H1 (cell line): ENCODE measurements at regions not wholly inside any gene's neighbourhood (a gene's known extent, or its start where the extent isn't known, plus 50 kb on each side); places are given as distances from the start of the nearest gene placed in this dataset.
A peak's percentile ranks its signal among the peaks of the same experiment; 100 is the strongest.

Source experiments
- CTCF ChIA-PET: fragments of 300-600 bp; sonication (Branson Sonifier 250); formaldehyde crosslinking; loops from one replicate; lab custom pipeline; 2021; ENCODE audit not compliant: partially characterized antibody; lab: Charles Lee
- POLR2A ChIA-PET: fragments of 300-600 bp; sonication (Branson Sonifier 250); formaldehyde crosslinking; loops from one replicate; lab custom pipeline; 2021; ENCODE audit warnings: inconsistent platforms; ENCODE audit not compliant: partially characterized antibody; lab: Charles Lee
- DNase-seq, 2 experiments: peaks; one replicate each; pipeline versions ENCODE4 v3.0.0 to v3.0.0-alpha.2; 2010 to 2022; ENCODE audit warnings: low spot score in 2 of 2, low read depth in 1 of 2, mixed read lengths in 1 of 2
- FAIRE-seq: peaks from 2 replicates; lab custom pipeline; 2011; peaks lifted over from hg19 to GRCh38; lab: Jason Lieb, UNC
- H2AFZ ChIP-seq: 2 replicates; pipeline ENCODE4 v1.8.1; 2012; ENCODE audit warnings: low read length, inconsistent platforms
- H2AK5ac ChIP-seq: 2 replicates; pipeline ENCODE4 v1.6.1; 2013; ENCODE audit warnings: low read depth, low read length
- H2BK120ac ChIP-seq: replicated peaks from 2 replicates; pipeline ENCODE3; 2013; ENCODE audit warnings: low read depth, low read length, inconsistent platforms
- H2BK12ac ChIP-seq: 2 replicates; pipeline ENCODE4 v1.6.1; 2013; ENCODE audit warnings: low read depth, low read length
- H2BK15ac ChIP-seq: 2 replicates; pipeline ENCODE4 v1.6.1; 2013; ENCODE audit warnings: low read length
- H2BK20ac ChIP-seq: 2 replicates; pipeline ENCODE4 v1.6.1; 2013; ENCODE audit warnings: low read length
- H2BK5ac ChIP-seq: 2 replicates; pipeline ENCODE4 v1.6.1; 2013; ENCODE audit warnings: low read depth, low read length
- H3K14ac ChIP-seq: 2 replicates; pipeline ENCODE4 v1.6.1; 2013; ENCODE audit warnings: inconsistent platforms; ENCODE audit not compliant: insufficient read length
- H3K18ac ChIP-seq: 2 replicates; pipeline ENCODE4 v1.6.1; 2013; ENCODE audit warnings: low read length; ENCODE audit errors: extremely low read depth
- H3K23ac ChIP-seq: 2 replicates; pipeline ENCODE4 v1.6.1; 2013; ENCODE audit warnings: inconsistent platforms; ENCODE audit not compliant: insufficient read length
- H3K23me2 ChIP-seq: 2 replicates; pipeline ENCODE4 v1.6.1; 2013; ENCODE audit warnings: low read depth, low read length
- H3K27ac ChIP-seq: 2 replicates; pipeline ENCODE4 v1.6.1; 2011; ENCODE audit warnings: low read depth, low read length, inconsistent platforms
- H3K27me3 ChIP-seq, 4 experiments: replicated peaks in 1 of 4; 1 replicate in 1 of 4; 2 replicates in 3 of 4; pipeline versions ENCODE4 v1.6.1 to v1.8.1; 2011 to 2013; ENCODE audit warnings: low read length in 3 of 4, mild to moderate bottlenecking in 3 of 4, inconsistent platforms in 2 of 4, mixed read lengths in 2 of 4, moderate library complexity in 1 of 4; ENCODE audit not compliant: control insufficient read depth in 3 of 4, insufficient read depth in 3 of 4; ENCODE audit errors: extremely low read depth in 1 of 4
- H3K36me3 ChIP-seq, 4 experiments: 2 replicates each; pipeline versions ENCODE4 v1.6.1 to v1.8.1; 2011 to 2013; ENCODE audit warnings: mild to moderate bottlenecking in 4 of 4, low read length in 3 of 4, moderate library complexity in 2 of 4, control low read depth in 1 of 4, inconsistent platforms in 1 of 4; ENCODE audit not compliant: insufficient read depth in 4 of 4, control insufficient read depth in 2 of 4
- H3K4ac ChIP-seq: replicated peaks from 2 replicates; pipeline ENCODE3; 2013; ENCODE audit warnings: low read length, low read depth, mixed read lengths, inconsistent platforms; ENCODE audit not compliant: insufficient read length
- H3K4me1 ChIP-seq, 4 experiments: replicated peaks in 1 of 4; 1 replicate in 1 of 4; 2 replicates in 3 of 4; pipeline versions ENCODE4 v1.6.1 to v1.8.1; 2011 to 2013; ENCODE audit warnings: low read length in 3 of 4, inconsistent platforms in 2 of 4, mixed read lengths in 1 of 4; ENCODE audit not compliant: insufficient read depth in 4 of 4, control insufficient read depth in 3 of 4
- H3K4me2 ChIP-seq, 2 experiments: 2 replicates each; pipeline versions ENCODE4 v1.6.1 to v1.8.1; 2011 to 2013; ENCODE audit warnings: low read depth in 2 of 2, low read length in 2 of 2, control low read depth in 1 of 2, inconsistent platforms in 1 of 2, mild to moderate bottlenecking in 1 of 2; ENCODE audit not compliant: insufficient read depth in 1 of 2
- H3K4me3 ChIP-seq, 4 experiments: fragments of 200-600, 300-600 bp in 1 of 4; sonication (generic), shearing (Covaris generic), sonication (Bioruptor Twin) in 1 of 4; 2 replicates each; pipeline versions ENCODE4 v1.5.1 to v1.8.1; 2011 to 2016; ENCODE audit warnings: low read length in 4 of 4, low read depth in 3 of 4, control low read depth in 2 of 4, inconsistent platforms in 2 of 4, mild to moderate bottlenecking in 2 of 4, mixed read lengths in 1 of 4, moderate library complexity in 1 of 4; ENCODE audit not compliant: insufficient read depth in 2 of 4; ENCODE audit errors: extremely low read depth in 1 of 4
- H3K56ac ChIP-seq: replicated peaks from 2 replicates; pipeline ENCODE3; 2013; ENCODE audit warnings: low read depth, mild to moderate bottlenecking, mixed read lengths, low read length, inconsistent platforms; ENCODE audit not compliant: insufficient read length
- H3K79me1 ChIP-seq: 2 replicates; pipeline ENCODE4 v1.6.1; 2013; ENCODE audit warnings: low read depth, low read length, control low read depth
- H3K79me2 ChIP-seq, 2 experiments: 2 replicates each; pipeline versions ENCODE4 v1.6.1 to v1.8.1; 2012 to 2013; ENCODE audit warnings: low read length in 2 of 2, mild to moderate bottlenecking in 2 of 2, inconsistent platforms in 1 of 2; ENCODE audit not compliant: insufficient read depth in 2 of 2, control insufficient read depth in 1 of 2
- H3K9ac ChIP-seq, 4 experiments: replicated peaks in 1 of 4; 1 replicate in 1 of 4; 2 replicates in 3 of 4; pipeline versions ENCODE4 v1.6.1 to v1.8.1; 2011 to 2013; ENCODE audit warnings: low read depth in 3 of 4, low read length in 3 of 4, control low read depth in 2 of 4, mild to moderate bottlenecking in 2 of 4, moderate library complexity in 2 of 4, inconsistent platforms in 1 of 4; ENCODE audit errors: extremely low read depth in 1 of 4
- H3K9me3 ChIP-seq, 2 experiments: 2 replicates each; pipeline versions ENCODE4 v1.6.1 to v1.8.1; 2012 to 2013; ENCODE audit warnings: mild to moderate bottlenecking in 2 of 2, moderate library complexity in 2 of 2, control low read depth in 1 of 2, inconsistent platforms in 1 of 2, low read depth in 1 of 2, low read length in 1 of 2, mixed read lengths in 1 of 2; ENCODE audit not compliant: insufficient read depth in 2 of 2
- H4K20me1 ChIP-seq, 2 experiments: replicated peaks in 1 of 2; 2 replicates each; pipeline versions ENCODE3 to v1.8.1; 2011 to 2013; ENCODE audit warnings: inconsistent platforms in 2 of 2, low read length in 2 of 2, mild to moderate bottlenecking in 1 of 2; ENCODE audit not compliant: insufficient read depth in 2 of 2, control insufficient read depth in 1 of 2
- H4K5ac ChIP-seq: 2 replicates; pipeline ENCODE4 v1.6.1; 2013; ENCODE audit warnings: low read length, low read depth, mixed read lengths, inconsistent platforms; ENCODE audit not compliant: insufficient read length
- H4K8ac ChIP-seq: 2 replicates; pipeline ENCODE4 v1.8.0; 2013; ENCODE audit warnings: mild to moderate bottlenecking, moderate library complexity, low read length, inconsistent platforms; ENCODE audit not compliant: insufficient read depth; ENCODE audit errors: extremely low read depth
- H4K91ac ChIP-seq: replicated peaks from 2 replicates; pipeline ENCODE3; 2013; ENCODE audit warnings: low read length, mixed read lengths, inconsistent platforms; ENCODE audit not compliant: insufficient read length
- BCL11A ChIP-seq, 2 experiments: IDR thresholded peaks; one replicate each; pipeline ENCODE4 v1.6.1; 2011; ENCODE audit warnings: low read depth in 2 of 2, low read length in 2 of 2, mild to moderate bottlenecking in 2 of 2
- POU5F1 ChIP-seq: IDR thresholded peaks from 2 replicates; pipeline ENCODE4 v1.6.1; 2011; ENCODE audit warnings: low read depth, mild to moderate bottlenecking, low read length, moderate library complexity
- RXRA ChIP-seq: IDR thresholded peaks from 2 replicates; pipeline ENCODE4 v1.6.1; 2011; ENCODE audit warnings: low read depth, mild to moderate bottlenecking, low read length, moderate library complexity; ENCODE audit not compliant: insufficient read depth
- SP2 ChIP-seq: IDR thresholded peaks from 2 replicates; pipeline ENCODE4 v1.6.1; 2012; ENCODE audit warnings: mild to moderate bottlenecking, low read length, inconsistent platforms
- YY1 ChIP-seq: IDR thresholded peaks from 2 replicates; pipeline ENCODE4 v1.6.1; 2011; ENCODE audit warnings: low read depth, mild to moderate bottlenecking, low read length
- ZNF274 ChIP-seq: IDR thresholded peaks from 2 replicates; pipeline ENCODE4 v1.7.0; 2012; ENCODE audit warnings: low read length, borderline replicate concordance; ENCODE audit errors: extremely low read depth
- WGBS, 2 experiments: shearing (Covaris generic) in 1 of 2; methylation state at CpG; one replicate each; pipeline versions ENCODE4 v1.1.6 to v1.1.7; 2013 to 2015; ENCODE audit warnings: low lambda C conversion rate in 2 of 2, mixed read lengths in 2 of 2, inconsistent platforms in 1 of 2, low coverage in 1 of 2, missing lambda C conversion rate in 1 of 2; ENCODE audit not compliant: insufficient replicate concordance in 2 of 2, insufficient coverage in 1 of 2, insufficient read length in 1 of 2; ENCODE audit errors: extremely low coverage in 1 of 2, missing lambda C conversion rate in 1 of 2; 5-methylcytosine and 5-hydroxymethylcytosine counted together
- TF ChIP-seq, protein P1 (sequence below): IDR thresholded peaks from 2 replicates; pipeline ENCODE4 v1.6.1; 2011; ENCODE audit warnings: low read depth, mild to moderate bottlenecking, low read length; ENCODE audit not compliant: insufficient read depth

DNA sequence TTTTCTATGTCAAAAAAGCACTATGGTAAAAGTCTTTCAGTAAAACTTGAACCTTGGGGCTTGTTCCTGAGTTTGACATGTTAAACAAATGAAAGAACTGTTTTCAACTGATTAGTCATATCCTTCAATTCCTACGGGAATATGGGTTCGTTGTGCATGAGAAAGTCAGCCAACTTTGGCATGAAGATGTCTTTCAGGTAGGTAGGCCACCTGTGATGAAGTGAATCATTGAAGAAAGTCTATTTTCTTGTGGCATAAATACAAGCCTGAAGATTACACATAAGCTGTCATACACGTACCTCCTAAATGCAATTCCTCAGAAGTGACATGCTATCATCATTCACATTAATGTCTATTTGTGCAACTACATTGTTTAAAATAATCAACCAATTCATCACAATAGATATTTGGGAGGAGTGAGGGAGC is 513.0 kb downstream of the IRS2 start:
- Histone ChIP-seq H2BK120ac (no peak overlapping the region), H3K18ac (no peak overlapping the region), H4K20me1 (no peaks in the 10 kb centered on the region), H3K9ac (no peak overlapping the region), H2BK12ac (no peak overlapping the region), H3K79me1 (no peaks in the 10 kb centered on the region), H3K4ac (no peak overlapping the region), H2AK5ac (no peak overlapping the region), H3K23me2 (no peaks in the 10 kb centered on the region), H4K5ac (no peak overlapping the region), H3K36me3 (peaks cover 0 to 2% (median 0%) of the 10 kb centered on the region in 4 experiments; a peak in 1 of 8 replicates), H3K4me3 (peak overlapping the region in 1 of 4 experiments; percentile 6; a peak in 1 of 8 replicates), H4K8ac (no peak overlapping the region), H3K79me2 (no peaks in the 10 kb centered on the region), H2AFZ (no peak overlapping the region), H2BK5ac (no peak overlapping the region), H3K27ac (no peak overlapping the region), H2BK20ac (no peak overlapping the region), H3K23ac (no peak overlapping the region), H3K4me1 (peaks cover 1 to 9% (median 7%) of the 10 kb centered on the region in 4 experiments; a peak in 5 of 7 replicates), H3K56ac (no peak overlapping the region), H3K14ac (no peak overlapping the region), H3K9me3 (no peaks in the 10 kb centered on the region), H2BK15ac (no peak overlapping the region), H3K27me3 (no peaks in the 10 kb centered on the region), H3K4me2 (no peak overlapping the region), H4K91ac (peak overlapping the region; percentile 29)
- DNase-seq, result no peak
- ChIA-PET CTCF (interaction anchor here (0.6 kb wide), 1 partner anchor 57 kb away, joined by 4 read pairs; no protein-coding TSS in a partner anchor), POLR2A (no interaction called here)
- TF ChIP-seq RXRA (no peak), POU5F1 (no peak), YY1 (no peak), SP2 (no peak), BCL11A (IDR thresholded peaks at IDR 0.05; ENCODE audit: low read depth in 2 of 2, low read length in 2 of 2) (no peak), ZNF274 (no peak)
- TF ChIP-seq, protein P1, sequence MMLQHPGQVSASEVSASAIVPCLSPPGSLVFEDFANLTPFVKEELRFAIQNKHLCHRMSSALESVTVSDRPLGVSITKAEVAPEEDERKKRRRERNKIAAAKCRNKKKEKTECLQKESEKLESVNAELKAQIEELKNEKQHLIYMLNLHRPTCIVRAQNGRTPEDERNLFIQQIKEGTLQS, result no peak
- WGBS, 2 experiments, result 88% methylated on average over 3 of the region's 3 CpGs; no CpG with 5 or more reads in 1 of the 2 experiments
- no peak for FAIRE-seq
